Karpas-422 (cell line): ENCODE measurements at regions not wholly inside any gene's neighbourhood (a gene's known extent, or its start where the extent isn't known, plus 50 kb on each side); places are given as distances from the start of the nearest gene placed in this dataset.

Experiments
- DNase-seq: peaks from one replicate; pipeline ENCODE4 v3.0.0-alpha.2; 2015
- H2AFZ ChIP-seq: fragments of 200-600 bp; sonication (generic); 2 replicates; pipeline ENCODE4 v1.6.1; 2014; ENCODE audit warnings: antibody characterized with exemption, low read length, mixed read lengths
- H3K27ac ChIP-seq: fragments of 200-600 bp; sonication (generic); 2 replicates; pipeline ENCODE4 v1.5.1; 2014; ENCODE audit warnings: mild to moderate bottlenecking, low read length, moderate library complexity
- H3K27me3 ChIP-seq: fragments of 200-600 bp; sonication (generic); 2 replicates; pipeline ENCODE4 v1.6.1; 2014; ENCODE audit warnings: low read length, mixed read lengths
- H3K36me3 ChIP-seq: fragments of 200-600 bp; sonication (generic); 2 replicates; pipeline ENCODE4 v1.6.1; 2014; ENCODE audit warnings: low read length, mixed read lengths; ENCODE audit not compliant: insufficient read depth
- H3K4me1 ChIP-seq: fragments of 200-600 bp; sonication (generic); 2 replicates; pipeline ENCODE4 v1.6.1; 2014; ENCODE audit warnings: mild to moderate bottlenecking, low read length, mixed read lengths
- H3K4me2 ChIP-seq: fragments of 200-600 bp; sonication (generic); 2 replicates; pipeline ENCODE4 v1.6.1; 2014; ENCODE audit warnings: low read length, low read depth, mild to moderate bottlenecking; ENCODE audit not compliant: poor library complexity, severe bottlenecking
- H3K4me3 ChIP-seq: fragments of 200-600 bp; sonication (generic); 2 replicates; pipeline ENCODE4 v1.5.1; 2014; ENCODE audit warnings: mild to moderate bottlenecking, antibody characterized with exemption, low read length, mixed read lengths
- H3K79me2 ChIP-seq: fragments of 200-600 bp; sonication (generic); 2 replicates; pipeline ENCODE4 v1.6.1; 2014; ENCODE audit warnings: mild to moderate bottlenecking, low read length, mixed read lengths
- H3K9ac ChIP-seq: fragments of 200-600 bp; sonication (generic); 2 replicates; pipeline ENCODE4 v1.6.0; 2014; ENCODE audit warnings: low read length
- H3K9me2 ChIP-seq: fragments of 200-600 bp; sonication (generic), shearing (Covaris generic); replicated peaks from 2 replicates; pipeline ENCODE4 v1.6.0; 2014; ENCODE audit warnings: mild to moderate bottlenecking, low read length, moderate library complexity; ENCODE audit not compliant: insufficient read depth
- H3K9me3 ChIP-seq: fragments of 300-700, 200-600 bp; sonication (generic); 2 replicates; pipeline ENCODE4 v1.6.1; 2014; ENCODE audit warnings: low read length, mixed read lengths
- H4K20me1 ChIP-seq: fragments of 200-600 bp; sonication (generic); 2 replicates; pipeline ENCODE4 v1.6.1; 2014; ENCODE audit warnings: mild to moderate bottlenecking, antibody characterized with exemption, low read length, low read depth; ENCODE audit not compliant: insufficient read depth

- Histone ChIP-seq H3K27ac (no peak overlapping the region), H3K79me2 (no peaks in the 10 kb centered on the region), H3K9me2 (no peaks in the 10 kb centered on the region), H3K9me3 (no peaks in the 10 kb centered on the region), H3K4me1 (no peaks in the 10 kb centered on the region), H3K9ac (no peak overlapping the region), H3K27me3 (0 out of 2 replicates have a peak, but pooled peaks cover 2% of the 10 kb centered on the region), H3K4me2 (no peak overlapping the region), H2AFZ (no peak overlapping the region), H3K36me3 (no peaks in the 10 kb centered on the region), H4K20me1 (no peaks in the 10 kb centered on the region), H3K4me3 (no peak overlapping the region)
- no peak for DNase-seq
Observed at GRCh38 chr10:4434516-4435071, 391.4 kb upstream of the AKR1E2 start.

- Histone ChIP-seq H3K9me3 (no peaks in the 10 kb centered on the region), H3K27ac (no peak overlapping the region), H3K36me3 (no peaks in the 10 kb centered on the region), H4K20me1 (no peaks in the 10 kb centered on the region), H3K4me1 (no peaks in the 10 kb centered on the region), H3K4me2 (no peak overlapping the region), H2AFZ (no peak overlapping the region), H3K27me3 (0 out of 2 replicates have a peak, but pooled peaks cover 2% of the 10 kb centered on the region), H3K9ac (no peak overlapping the region), H3K4me3 (no peak overlapping the region), H3K9me2 (no peaks in the 10 kb centered on the region), H3K79me2 (no peaks in the 10 kb centered on the region)
- DNase-seq, result no peak
Observed at GRCh38 chr10:4434105-4434504, 391.9 kb upstream of the AKR1E2 start.

- Histone ChIP-seq H3K9me3 (no peaks in the 10 kb centered on the region), H3K4me1 (no peaks in the 10 kb centered on the region), H3K27ac (no peak overlapping the region), H3K79me2 (no peaks in the 10 kb centered on the region), H2AFZ (no peak overlapping the region), H3K27me3 (0 out of 2 replicates have a peak, but pooled peaks cover 2% of the 10 kb centered on the region), H3K4me2 (no peak overlapping the region), H4K20me1 (no peaks in the 10 kb centered on the region), H3K36me3 (no peaks in the 10 kb centered on the region), H3K9me2 (no peaks in the 10 kb centered on the region), H3K4me3 (no peak overlapping the region), H3K9ac (no peak overlapping the region)
- DNase-seq, result no peak
Observed at GRCh38 chr10:4431114-4431863, 394.7 kb upstream of the AKR1E2 start.

- Histone ChIP-seq H3K27ac (no peak overlapping the region), H3K9me2 (no peaks in the 10 kb centered on the region), H4K20me1 (no peaks in the 10 kb centered on the region), H3K79me2 (no peaks in the 10 kb centered on the region), H3K4me3 (no peak overlapping the region), H3K9me3 (no peaks in the 10 kb centered on the region), H3K36me3 (no peaks in the 10 kb centered on the region), H3K4me1 (no peaks in the 10 kb centered on the region), H3K27me3 (0 out of 2 replicates have a peak, but pooled peaks cover 2% of the 10 kb centered on the region), H3K9ac (no peak overlapping the region), H3K4me2 (no peak overlapping the region), H2AFZ (no peak overlapping the region)
- DNase-seq, result no peak
Observed at GRCh38 chr10:4429571-4429970, 396.4 kb upstream of the AKR1E2 start.

GRCh38 chr10:4427532-4427931 is 398.5 kb upstream of the AKR1E2 start:
- Histone ChIP-seq H3K9me2 (no peaks in the 10 kb centered on the region), H3K27me3 (no peaks in the 10 kb centered on the region), H3K9ac (no peak overlapping the region), H3K36me3 (no peaks in the 10 kb centered on the region), H3K4me2 (no peak overlapping the region), H3K4me1 (no peaks in the 10 kb centered on the region), H2AFZ (no peak overlapping the region), H4K20me1 (no peaks in the 10 kb centered on the region), H3K4me3 (no peak overlapping the region), H3K9me3 (no peaks in the 10 kb centered on the region), H3K79me2 (no peaks in the 10 kb centered on the region), H3K27ac (no peak overlapping the region)
- DNase-seq, result no peak

GRCh38 chr10:4426866-4427265 is 399.1 kb upstream of the AKR1E2 start:
- no peaks in the 10 kb centered on the region for H3K27me3 ChIP-seq
- H3K4me2 ChIP-seq, result no peak overlapping the region
- H3K4me3 ChIP-seq, result no peak overlapping the region
- no peaks in the 10 kb centered on the region for H3K36me3 ChIP-seq
- no peaks in the 10 kb centered on the region for H3K9me2 ChIP-seq
- no peaks in the 10 kb centered on the region for H4K20me1 ChIP-seq
- no peak overlapping the region for H3K9ac ChIP-seq
- DNase-seq, result no peak
- no peak overlapping the region for H3K27ac ChIP-seq
- no peaks in the 10 kb centered on the region for H3K9me3 ChIP-seq
- H2AFZ ChIP-seq, result no peak overlapping the region
- H3K4me1 ChIP-seq, result no peaks in the 10 kb centered on the region
- H3K79me2 ChIP-seq, result no peaks in the 10 kb centered on the region

- Histone ChIP-seq H3K4me2 (no peak overlapping the region), H3K27me3 (no peaks in the 10 kb centered on the region), H4K20me1 (no peaks in the 10 kb centered on the region), H3K27ac (no peak overlapping the region), H3K4me1 (no peaks in the 10 kb centered on the region), H3K36me3 (no peaks in the 10 kb centered on the region), H3K79me2 (no peaks in the 10 kb centered on the region), H2AFZ (no peak overlapping the region), H3K9ac (no peak overlapping the region), H3K4me3 (no peak overlapping the region), H3K9me3 (no peaks in the 10 kb centered on the region), H3K9me2 (no peaks in the 10 kb centered on the region)
- DNase-seq, result no peak
Observed at GRCh38 chr10:4409319-4409718, 416.7 kb upstream of the AKR1E2 start.

GRCh38 chr10:4407783-4408182 is 418.2 kb upstream of the AKR1E2 start:
- Histone ChIP-seq H2AFZ (no peak overlapping the region), H3K9ac (no peak overlapping the region), H3K9me3 (no peaks in the 10 kb centered on the region), H3K4me3 (no peak overlapping the region), H3K9me2 (no peaks in the 10 kb centered on the region), H3K27me3 (no peaks in the 10 kb centered on the region), H4K20me1 (no peaks in the 10 kb centered on the region), H3K4me2 (no peak overlapping the region), H3K79me2 (no peaks in the 10 kb centered on the region), H3K27ac (no peak overlapping the region), H3K4me1 (no peaks in the 10 kb centered on the region), H3K36me3 (no peaks in the 10 kb centered on the region)
- DNase-seq, result no peak
